ENCODE measurements at regions not wholly inside any gene's neighbourhood (a gene's known extent, or its start where the extent isn't known, plus 50 kb on each side); places are given as distances from the start of the nearest gene placed in this dataset.
"Not testable (repeated sequence)": the region's sequence is repeated elsewhere in the genome, so short reads cannot be mapped to it uniquely, and the experiment has no call there.

- ChIA-PET POLR2A (no interaction called here), CTCF (no interaction called here)
- Mint-ChIP-seq H3K9me3 (peaks cover 11% of the 10 kb centered on the region), H3K4me1 (no peaks in the 10 kb centered on the region), H3K4me3 (no peak overlapping the region), H3K27me3 (no peaks in the 10 kb centered on the region), H3K27ac (no peak overlapping the region), H3K36me3 (ENCODE audit: low read depth) (no peaks in the 10 kb centered on the region)
- no peak for DNase-seq
These were observed 204.0 kb upstream of the MOCS1 start for GRCh38 chr6:40138273-40138720.

GRCh38 chr6:40135491-40136072 is 201.3 kb upstream of the MOCS1 start:
- Mint-ChIP-seq H3K36me3 (ENCODE audit: low read depth) (no peaks in the 10 kb centered on the region), H3K27me3 (no peaks in the 10 kb centered on the region), H3K4me3 (no peak overlapping the region), H3K9me3 (peaks cover 11% of the 10 kb centered on the region), H3K4me1 (no peaks in the 10 kb centered on the region), H3K27ac (no peak overlapping the region)
- ChIA-PET POLR2A (no interaction called here), CTCF (interaction anchor here (0.6 kb wide), 1 partner anchor 287 kb away, joined by 4 read pairs; no protein-coding TSS in a partner anchor)
- DNase-seq: no peak

GRCh38 chr6:40133981-40134380 is 199.7 kb upstream of the MOCS1 start:
- DNase-seq; H3K4me1 Mint-ChIP-seq; H3K27me3 Mint-ChIP-seq; H3K27ac Mint-ChIP-seq; CTCF ChIA-PET; H3K36me3 Mint-ChIP-seq (ENCODE audit: low read depth); H3K4me3 Mint-ChIP-seq; POLR2A ChIA-PET: not testable (repeated sequence)
- H3K9me3 Mint-ChIP-seq: peaks cover 11% of the 10 kb centered on the region

GRCh38 chr6:40131675-40132074 is 197.4 kb upstream of the MOCS1 start:
- Mint-ChIP-seq H3K9me3 (peaks cover 11% of the 10 kb centered on the region), H3K27me3 (peaks cover 4% of the 10 kb centered on the region), H3K27ac (no peak overlapping the region), H3K4me3 (no peak overlapping the region), H3K4me1 (no peaks in the 10 kb centered on the region), H3K36me3 (ENCODE audit: low read depth) (no peaks in the 10 kb centered on the region)
- ChIA-PET CTCF (no interaction called here), POLR2A (no interaction called here)
- no peak for DNase-seq

GRCh38 chr6:40128127-40128526 is 193.9 kb upstream of the MOCS1 start:
- DNase-seq: no peak
- no peaks in the 10 kb centered on the region for H3K4me1 Mint-ChIP-seq
- H3K27me3 Mint-ChIP-seq: peaks cover 4% of the 10 kb centered on the region
- POLR2A ChIA-PET: no interaction called here
- CTCF ChIA-PET: no interaction called here
- no peak overlapping the region for H3K4me3 Mint-ChIP-seq
- no peaks in the 10 kb centered on the region for H3K36me3 Mint-ChIP-seq (ENCODE audit: low read depth)
- H3K9me3 Mint-ChIP-seq: no peaks in the 10 kb centered on the region
- H3K27ac Mint-ChIP-seq: no peak overlapping the region

GRCh38 chr6:40125680-40126394 is 191.6 kb upstream of the MOCS1 start:
- H3K9me3 Mint-ChIP-seq: no peaks in the 10 kb centered on the region
- H3K36me3 Mint-ChIP-seq (ENCODE audit: low read depth): no peaks in the 10 kb centered on the region
- H3K27ac Mint-ChIP-seq: no peak overlapping the region
- no peak for DNase-seq
- ChIA-PET POLR2A (no interaction called here), CTCF (no interaction called here)
- peaks cover 4% of the 10 kb centered on the region for H3K27me3 Mint-ChIP-seq
- H3K4me3 Mint-ChIP-seq: no peak overlapping the region
- H3K4me1 Mint-ChIP-seq: no peaks in the 10 kb centered on the region

GRCh38 chr6:40124924-40125323 is 190.7 kb upstream of the MOCS1 start:
- Mint-ChIP-seq H3K27ac (no peak overlapping the region), H3K27me3 (peaks cover 4% of the 10 kb centered on the region), H3K4me3 (no peak overlapping the region), H3K36me3 (ENCODE audit: low read depth) (no peaks in the 10 kb centered on the region), H3K4me1 (no peaks in the 10 kb centered on the region), H3K9me3 (no peaks in the 10 kb centered on the region)
- POLR2A ChIA-PET: no interaction called here
- CTCF ChIA-PET: no interaction called here
- no peak for DNase-seq

GRCh38 chr6:40116832-40117231 is 182.6 kb upstream of the MOCS1 start:
- H3K9me3 Mint-ChIP-seq: no peaks in the 10 kb centered on the region
- H3K36me3 Mint-ChIP-seq (ENCODE audit: low read depth): no peaks in the 10 kb centered on the region
- H3K27me3 Mint-ChIP-seq: no peaks in the 10 kb centered on the region
- H3K4me1 Mint-ChIP-seq: no peaks in the 10 kb centered on the region
- H3K4me3 Mint-ChIP-seq: no peak overlapping the region
- ChIA-PET POLR2A (no interaction called here), CTCF (no interaction called here)
- no peak for DNase-seq
- no peak overlapping the region for H3K27ac Mint-ChIP-seq

GRCh38 chr6:40112350-40112749 is 178.1 kb upstream of the MOCS1 start:
- Mint-ChIP-seq H3K4me1 (no peaks in the 10 kb centered on the region), H3K27ac (no peak overlapping the region), H3K9me3 (no peaks in the 10 kb centered on the region), H3K27me3 (no peaks in the 10 kb centered on the region), H3K36me3 (ENCODE audit: low read depth) (no peaks in the 10 kb centered on the region), H3K4me3 (no peak overlapping the region)
- no peak for DNase-seq
- ChIA-PET POLR2A (no interaction called here), CTCF (no interaction called here)

- no peaks in the 10 kb centered on the region for H3K9me3 Mint-ChIP-seq
- POLR2A ChIA-PET: no interaction called here
- CTCF ChIA-PET: no interaction called here
- H3K4me3 Mint-ChIP-seq: no peak overlapping the region
- no peaks in the 10 kb centered on the region for H3K27me3 Mint-ChIP-seq
- H3K36me3 Mint-ChIP-seq (ENCODE audit: low read depth): no peaks in the 10 kb centered on the region
- DNase-seq: no peak
- no peaks in the 10 kb centered on the region for H3K4me1 Mint-ChIP-seq
- no peak overlapping the region for H3K27ac Mint-ChIP-seq
These were observed 174.5 kb upstream of the MOCS1 start for GRCh38 chr6:40108736-40109135.

GRCh38 chr6:40106840-40107239 is 172.6 kb upstream of the MOCS1 start:
- ChIA-PET POLR2A (no interaction called here), CTCF (no interaction called here)
- no peak for DNase-seq
- H3K4me3 Mint-ChIP-seq: no peak overlapping the region
- H3K27me3 Mint-ChIP-seq: no peaks in the 10 kb centered on the region
- H3K4me1 Mint-ChIP-seq: no peaks in the 10 kb centered on the region
- H3K9me3 Mint-ChIP-seq: no peaks in the 10 kb centered on the region
- H3K36me3 Mint-ChIP-seq (ENCODE audit: low read depth): no peaks in the 10 kb centered on the region
- H3K27ac Mint-ChIP-seq: no peak overlapping the region

GRCh38 chr6:40098774-40099173 is 164.5 kb upstream of the MOCS1 start:
- Mint-ChIP-seq H3K4me3 (no peak overlapping the region), H3K36me3 (ENCODE audit: low read depth) (no peaks in the 10 kb centered on the region), H3K4me1 (no peaks in the 10 kb centered on the region), H3K9me3 (no peaks in the 10 kb centered on the region), H3K27me3 (no peaks in the 10 kb centered on the region), H3K27ac (no peak overlapping the region)
- ChIA-PET CTCF (no interaction called here), POLR2A (no interaction called here)
- DNase-seq: no peak

- Mint-ChIP-seq H3K27me3 (peaks cover 4% of the 10 kb centered on the region), H3K9me3 (peaks cover 3% of the 10 kb centered on the region), H3K4me3 (no peak overlapping the region), H3K4me1 (no peaks in the 10 kb centered on the region), H3K27ac (no peak overlapping the region), H3K36me3 (ENCODE audit: low read depth) (no peaks in the 10 kb centered on the region)
- no peak for DNase-seq
- ChIA-PET CTCF (no interaction called here), POLR2A (no interaction called here)
These were observed 163.3 kb upstream of the MOCS1 start for GRCh38 chr6:40097590-40097989.
